Activated CD4-positive, alpha-beta T cell treated with anti-CD3 and anti-CD28 coated beads for 1 hour (primary cell): ENCODE measurements at regions not wholly inside any gene's neighbourhood (a gene's known extent, or its start where the extent isn't known, plus 50 kb on each side); places are given as distances from the start of the nearest gene placed in this dataset.
"Not testable (repeated sequence)": the region's sequence is repeated elsewhere in the genome, so short reads cannot be mapped to it uniquely, and the experiment has no call there.

ENCODE experiments used
- DNase-seq: peaks from one replicate; pipeline ENCODE4 v3.0.0-alpha.2; 2020

DNA sequence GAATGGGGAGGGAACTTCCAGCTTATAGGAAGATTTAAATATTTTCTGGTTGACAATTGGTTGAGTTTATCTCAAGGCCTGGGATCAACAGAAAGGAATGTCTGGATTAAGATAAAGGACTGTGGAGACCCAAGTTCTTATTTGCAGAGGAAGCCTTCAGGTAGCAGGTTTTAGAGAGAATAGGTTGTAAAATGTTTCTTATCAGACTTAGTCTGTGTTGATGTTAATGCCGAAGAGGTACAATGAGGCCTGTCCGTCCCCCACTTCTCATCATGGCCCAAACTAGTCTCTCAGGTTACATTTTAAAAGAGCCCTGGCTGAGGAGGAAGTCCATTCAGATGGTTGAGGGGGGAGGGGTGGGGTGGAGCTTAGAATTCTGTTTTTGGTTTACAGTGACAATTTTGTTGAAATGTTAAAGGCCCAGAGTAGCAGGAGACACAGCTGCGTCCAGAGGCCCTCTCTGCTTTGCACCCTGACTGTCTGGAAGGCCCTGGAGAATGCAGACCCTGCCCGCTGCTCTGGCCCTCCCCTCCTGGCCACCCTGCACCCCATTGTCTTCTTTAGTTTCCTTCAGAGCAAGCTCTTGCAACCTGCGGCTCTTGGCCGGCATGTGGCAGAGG, 672.5 kb upstream of the TMEM132C start:
- no peak for DNase-seq

DNA sequence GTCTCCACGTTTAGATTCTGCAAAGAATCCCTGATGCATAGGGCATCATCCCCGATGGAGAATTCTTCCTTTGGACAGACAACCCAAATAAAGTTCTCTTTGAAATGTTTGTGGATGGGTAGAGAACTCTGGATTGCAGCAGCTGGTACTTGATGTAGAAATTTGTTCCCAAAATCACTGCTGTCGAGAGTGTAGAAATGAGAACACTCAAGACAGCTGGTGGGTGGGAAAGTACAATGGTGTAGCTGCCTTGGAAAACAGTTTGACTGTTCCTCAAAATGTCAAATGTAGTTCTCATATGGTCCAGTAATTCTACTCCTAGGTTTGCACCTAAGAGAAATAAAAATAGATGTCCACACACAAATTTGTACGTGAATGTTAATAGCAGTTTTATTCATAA, 671.5 kb upstream of the TMEM132C start:
- no peak for DNase-seq

- no peak for DNase-seq
These were observed 670.1 kb upstream of the TMEM132C start for GRCh38 chr12:127596891-127597290.

DNA sequence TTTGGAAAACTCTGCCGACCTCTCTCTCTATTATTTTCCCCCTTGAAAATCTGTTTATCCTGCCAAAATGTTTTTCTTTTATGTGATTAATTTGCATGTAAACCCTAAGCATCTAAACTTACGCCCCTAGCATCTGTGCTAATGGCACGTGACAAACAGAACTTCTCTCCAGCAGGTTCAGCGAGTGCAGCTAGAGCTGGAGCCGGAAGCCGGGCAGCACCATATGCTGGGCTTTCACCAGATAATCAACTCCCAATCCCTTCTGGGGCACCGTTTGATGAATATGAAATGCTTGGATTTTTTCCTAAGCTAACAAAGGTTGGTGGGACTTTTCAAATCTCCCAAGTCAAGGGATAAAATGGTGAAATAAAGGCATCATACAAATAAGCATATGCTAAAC, 667.5 kb upstream of the TMEM132C start:
- DNase-seq, result no peak

- DNase-seq, result no peak
These were observed 666.8 kb upstream of the TMEM132C start for GRCh38 chr12:127600211-127600610.

DNA sequence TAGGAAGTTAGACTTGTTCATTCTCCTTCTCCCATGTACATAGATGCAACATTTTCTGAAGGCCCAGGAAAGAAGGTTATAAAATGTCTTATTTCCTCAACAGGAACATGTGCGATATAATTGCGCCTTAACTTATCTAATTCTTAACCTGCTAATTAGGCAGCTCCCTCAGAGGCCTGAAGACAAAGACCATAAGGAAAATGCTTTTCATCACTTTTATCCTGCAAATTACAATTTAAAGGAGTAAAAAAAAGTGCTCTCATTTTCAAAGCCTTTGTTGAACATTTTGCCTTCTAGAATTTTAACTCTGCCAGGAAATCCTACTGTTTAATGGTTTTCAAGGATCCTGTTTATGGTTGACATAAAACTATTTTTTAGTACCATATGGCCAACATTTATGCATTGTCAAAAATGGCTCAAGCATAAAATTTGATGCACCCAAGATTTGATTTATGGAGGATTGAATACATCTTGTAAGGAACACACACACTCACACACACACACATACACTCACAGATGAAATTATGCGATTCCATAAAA, 660.4 kb upstream of the TMEM132C start:
- DNase-seq, result no peak

DNA sequence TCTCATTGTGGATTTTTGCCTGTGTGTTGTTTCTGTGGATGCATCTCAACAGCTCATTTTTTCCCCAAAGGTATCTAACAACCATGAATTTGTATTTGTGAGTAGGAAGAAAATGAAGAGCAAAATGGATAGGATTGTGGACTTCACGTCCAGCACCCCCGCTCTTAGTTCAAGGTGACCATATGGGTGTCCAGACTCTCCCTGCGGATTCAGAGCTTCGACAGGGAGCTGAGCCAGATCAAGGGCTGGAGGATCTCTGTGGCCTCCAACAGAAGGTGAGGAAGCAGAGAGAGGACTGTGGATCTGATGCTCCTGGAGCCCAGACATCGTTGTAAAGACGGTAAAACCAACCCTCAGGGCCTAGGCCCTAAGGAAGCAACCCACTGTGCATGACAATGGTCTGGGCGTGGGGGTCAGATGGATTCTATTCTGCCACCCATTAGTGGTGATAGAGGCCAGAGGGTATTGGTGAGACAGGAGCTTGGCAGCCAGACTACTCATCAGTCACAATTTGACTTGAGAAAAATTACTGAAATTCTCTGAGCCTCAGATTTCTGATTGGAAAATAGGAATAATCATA, 659.7 kb upstream of the TMEM132C start:
- DNase-seq, result no peak

GRCh38 chr12:127608359-127608758, 658.6 kb upstream of the TMEM132C start:
- not testable (repeated sequence) for DNase-seq

DNA sequence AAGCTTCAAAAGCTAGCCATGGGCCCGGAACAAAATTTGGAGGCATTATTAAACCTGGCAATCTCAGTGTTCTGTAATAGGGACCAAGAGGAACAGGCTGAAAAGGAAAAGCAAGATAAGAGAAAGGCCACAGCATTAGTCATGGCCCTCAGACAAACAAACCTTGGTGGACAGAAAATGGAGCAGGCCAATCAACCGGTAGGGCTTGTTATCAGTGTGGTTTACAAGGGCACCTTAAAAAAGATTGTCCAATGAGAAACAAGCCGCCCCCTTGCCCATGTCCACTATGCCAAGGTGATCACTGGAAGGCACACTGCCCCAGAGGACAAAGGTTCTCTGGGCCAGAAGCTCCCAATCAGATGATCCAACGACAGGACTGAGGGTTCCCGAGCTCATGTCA, 653.9 kb upstream of the TMEM132C start:
- DNase-seq, result no peak

DNA sequence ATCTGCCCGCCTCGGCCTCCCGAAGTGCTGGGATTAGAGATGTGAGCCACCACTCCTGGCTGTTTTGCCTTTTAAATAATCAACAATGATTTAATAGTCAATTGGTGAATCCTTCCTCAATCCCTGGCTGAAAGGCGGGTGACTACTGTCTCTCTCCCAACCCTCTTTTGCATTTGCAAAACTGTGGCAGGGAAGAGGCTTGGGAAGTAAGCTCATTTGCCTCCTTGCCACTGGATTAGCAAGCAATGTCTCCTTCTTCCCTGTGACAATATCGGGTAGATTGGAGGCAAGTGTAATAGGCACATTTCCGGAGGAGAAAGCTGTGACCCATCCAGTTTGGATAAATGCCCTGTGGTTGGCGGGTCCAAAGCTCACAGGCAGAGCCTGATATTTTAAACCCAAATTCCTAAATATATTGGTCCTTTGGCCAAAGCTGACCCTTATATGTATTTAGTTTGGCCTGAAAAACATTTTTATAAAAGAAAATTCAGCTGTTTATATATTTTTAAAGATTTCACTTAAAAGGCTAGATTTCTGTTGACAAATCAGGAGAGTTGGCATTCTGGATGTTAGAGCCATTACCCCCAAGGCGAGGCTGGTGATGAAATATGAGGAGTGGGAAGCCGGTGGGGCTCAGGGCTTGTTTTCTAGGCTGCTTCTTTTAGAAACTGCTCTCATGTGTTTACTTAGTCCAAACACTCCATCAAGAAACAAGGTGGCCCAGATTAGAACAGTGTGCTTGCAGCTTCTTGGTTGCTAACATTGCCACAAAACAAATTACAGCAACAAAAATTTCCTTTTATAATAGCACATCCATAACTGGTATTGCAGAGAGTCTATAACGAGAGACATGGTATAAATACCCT, 646.9 kb upstream of the TMEM132C start:
- DNase-seq, result no peak

GRCh38 chr12:127620735-127621355, 646.1 kb upstream of the TMEM132C start:
- DNase-seq, result no peak

- DNase-seq, result no peak
These were observed 645.6 kb upstream of the TMEM132C start for GRCh38 chr12:127621366-127621765.

DNA sequence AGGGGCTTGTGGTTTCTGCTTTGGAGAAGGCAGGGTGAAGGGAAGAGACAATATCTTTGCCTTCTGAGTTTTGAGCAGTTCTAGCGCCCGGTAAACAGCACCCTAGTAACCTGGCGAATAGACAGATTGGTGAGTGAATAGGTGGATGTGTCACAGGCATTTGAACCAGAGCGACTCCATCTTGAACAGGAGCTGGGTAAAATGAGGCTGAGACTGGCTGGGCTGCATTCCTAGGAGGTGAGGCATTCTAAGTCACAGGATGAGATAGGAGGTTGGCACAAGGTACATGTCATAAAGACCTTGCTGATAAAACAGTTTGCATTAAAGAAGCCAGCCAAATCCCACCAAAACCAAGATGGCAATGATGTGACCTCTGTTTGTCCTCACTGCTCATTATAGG, 643.6 kb upstream of the TMEM132C start:
- DNase-seq, result no peak

- no peak for DNase-seq
These were observed 641.7 kb upstream of the TMEM132C start for GRCh38 chr12:127625176-127625771.

- DNase-seq, result no peak
These were observed 638.3 kb upstream of the TMEM132C start for GRCh38 chr12:127628645-127629044.

- DNase-seq, result no peak
These were observed 637.7 kb upstream of the TMEM132C start for GRCh38 chr12:127629066-127629820.

GRCh38 chr12:127632461-127632860, 634.5 kb upstream of the TMEM132C start:
- DNase-seq, result no peak

- no peak for DNase-seq
These were observed 631.1 kb upstream of the TMEM132C start for GRCh38 chr12:127635838-127636237.

GRCh38 chr12:127636882-127637281, 630.1 kb upstream of the TMEM132C start:
- DNase-seq, result no peak

GRCh38 chr12:127640181-127640886, 626.6 kb upstream of the TMEM132C start:
- no peak for DNase-seq

DNA sequence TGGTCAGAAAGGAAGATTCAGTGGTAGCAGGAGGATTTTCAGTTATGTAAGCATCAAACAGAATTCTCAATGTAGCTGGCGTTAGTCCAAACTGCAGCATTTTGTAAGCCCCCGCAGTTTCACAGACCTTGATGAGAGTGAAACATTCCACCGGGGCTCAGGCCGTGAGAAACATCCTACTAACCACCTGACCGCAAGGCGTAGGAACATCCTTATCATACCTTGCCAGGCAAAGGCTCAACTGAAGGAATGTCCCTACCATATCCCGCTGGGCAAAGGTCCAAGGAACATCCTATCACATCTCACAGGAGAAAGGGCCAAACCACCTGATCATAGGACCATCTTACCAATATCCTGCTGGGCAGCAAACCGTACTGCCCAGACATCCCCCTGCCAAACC, 624.8 kb upstream of the TMEM132C start:
- DNase-seq, result no peak

DNA sequence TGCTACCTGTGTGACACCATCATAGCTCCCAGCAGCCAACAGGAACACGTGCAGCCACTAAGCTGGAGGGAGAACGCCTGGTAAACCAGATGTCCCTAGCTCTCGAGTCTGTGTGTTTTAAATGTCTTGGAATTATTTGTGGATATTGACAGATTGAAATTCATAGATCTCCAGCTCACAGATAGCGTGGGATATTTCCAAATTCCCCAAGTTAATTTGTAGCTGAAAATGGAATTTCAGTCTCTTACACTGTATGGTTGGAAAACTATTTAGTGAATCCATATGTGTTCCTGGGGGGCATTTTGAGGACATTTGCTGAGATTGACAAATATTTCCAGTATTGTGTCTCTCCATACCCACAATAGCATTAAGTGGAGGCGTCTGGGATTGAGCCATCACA, 618.6 kb upstream of the TMEM132C start:
- DNase-seq, result no peak
